SK-N-SH (cell line): ENCODE measurements at regions not wholly inside any gene's neighbourhood (a gene's known extent, or its start where the extent isn't known, plus 50 kb on each side); places are given as distances from the start of the nearest gene placed in this dataset.

ENCODE experiments used
- CTCF ChIA-PET: fragments of 300-600, 350-600 bp; formaldehyde crosslinking; extraction: SDS; loops from one replicate; lab custom pipeline; 2021; lab: Yijun Ruan, JAX
- POLR2A ChIA-PET: fragments of 350-600 bp; sonication (Branson Sonifier 250); formaldehyde crosslinking; extraction: SDS; loops from one replicate; lab custom pipeline; 2020; ENCODE audit warnings: antibody characterized with exemption, inconsistent platforms; lab: Yijun Ruan, JAX
- DNase-seq: peaks from one replicate; pipeline ENCODE4 v3.0.0; 2012
- H2AFZ ChIP-seq: fragments of 200-600 bp; sonication (generic); 2 replicates; pipeline ENCODE4 v1.8.1; 2016; ENCODE audit warnings: antibody characterized with exemption, mild to moderate bottlenecking, low read depth
- H3F3A ChIP-seq: fragments of 200-600 bp; sonication (generic); replicated peaks from 2 replicates; pipeline ENCODE3; 2016; ENCODE audit warnings: antibody characterized with exemption, mild to moderate bottlenecking; ENCODE audit not compliant: insufficient read depth
- H3K27ac ChIP-seq, 2 experiments: fragments of 200-500 bp in 1 of 2; fragments of 200-600 bp in 1 of 2; sonication (Bioruptor generic) in 1 of 2; sonication (generic), shearing (Covaris generic) in 1 of 2; 2 replicates each; pipeline versions ENCODE4 v1.5.1 to v1.6.1; 2014 to 2016; ENCODE audit warnings: low read depth in 2 of 2, inconsistent platforms in 1 of 2, low read length in 1 of 2, mild to moderate bottlenecking in 1 of 2, mixed read lengths in 1 of 2
- H3K27me3 ChIP-seq: fragments of 200-600 bp; sonication (generic), shearing (Covaris generic); 2 replicates; pipeline ENCODE4 v1.6.1; 2016; ENCODE audit warnings: mixed run types; ENCODE audit not compliant: insufficient read depth
- H3K36me3 ChIP-seq, 2 experiments: fragments of 200-500 bp in 1 of 2; fragments of 200-600 bp in 1 of 2; sonication (Bioruptor generic) in 1 of 2; sonication (generic) in 1 of 2; replicated peaks in 1 of 2; 2 replicates each; pipeline versions ENCODE3 to v1.5.1; 2014 to 2016; ENCODE audit warnings: low read length in 1 of 2, mild to moderate bottlenecking in 1 of 2; ENCODE audit not compliant: insufficient read depth in 2 of 2, control insufficient read depth in 1 of 2
- H3K4me1 ChIP-seq, 2 experiments: fragments of 200-500 bp in 1 of 2; fragments of 200-600 bp in 1 of 2; sonication (Bioruptor generic) in 1 of 2; sonication (generic), shearing (Covaris generic) in 1 of 2; 2 replicates each; pipeline versions ENCODE4 v1.5.1 to v1.6.1; 2014 to 2016; ENCODE audit warnings: low read depth in 1 of 2, low read length in 1 of 2, mixed run types in 1 of 2; ENCODE audit not compliant: insufficient read depth in 2 of 2, control insufficient read depth in 1 of 2
- H3K4me2 ChIP-seq: fragments of 200-600 bp; sonication (generic), shearing (Covaris generic); 2 replicates; pipeline ENCODE4 v1.6.1; 2017; ENCODE audit warnings: mixed run types
- H3K4me3 ChIP-seq, 2 experiments: fragments of 200-500 bp in 1 of 2; fragments of 200-600 bp in 1 of 2; sonication (Bioruptor generic) in 1 of 2; sonication (generic), shearing (Covaris generic) in 1 of 2; 2 replicates each; pipeline versions ENCODE4 v1.5.1 to v1.8.1; 2014 to 2016; ENCODE audit warnings: low read depth in 2 of 2, inconsistent platforms in 1 of 2, low read length in 1 of 2, mild to moderate bottlenecking in 1 of 2, mixed read lengths in 1 of 2, moderate library complexity in 1 of 2
- H3K79me2 ChIP-seq: fragments of 200-600 bp; sonication (generic); 2 replicates; pipeline ENCODE4 v1.8.1; 2017; ENCODE audit warnings: mild to moderate bottlenecking; ENCODE audit not compliant: insufficient read depth
- H3K9ac ChIP-seq: fragments of 200-600 bp; sonication (generic); 2 replicates; pipeline ENCODE4 v1.6.1; 2017; ENCODE audit warnings: mixed run types
- H3K9me2 ChIP-seq: fragments of 200-600 bp; sonication (generic); 2 replicates; pipeline ENCODE4 v1.6.1; 2017; ENCODE audit warnings: mixed run types
- H3K9me3 ChIP-seq: fragments of 200-600 bp; sonication (generic); 2 replicates; pipeline ENCODE4 v1.6.1; 2017; ENCODE audit warnings: mixed run types, mild to moderate bottlenecking, moderate library complexity
- H4K20me1 ChIP-seq: fragments of 200-600 bp; sonication (generic); 2 replicates; pipeline ENCODE4 v1.6.1; 2017; ENCODE audit warnings: mild to moderate bottlenecking, mixed run types; ENCODE audit not compliant: insufficient read depth
- CTCF ChIP-seq: fragments of 200-600 bp; sonication (generic); IDR thresholded peaks from 2 replicates; pipeline ENCODE4 v1.6.1; 2017; ENCODE audit warnings: antibody characterized with exemption, mild to moderate bottlenecking, moderate library complexity
- FOSL2 ChIP-seq: IDR thresholded peaks from 2 replicates; pipeline ENCODE4 v1.4.0; 2012; ENCODE audit warnings: low read depth, mild to moderate bottlenecking, moderate library complexity, borderline replicate concordance
- FOXJ3 ChIP-seq: sonication (generic); formaldehyde crosslinking; IDR thresholded peaks from 2 replicates; pipeline ENCODE4 v1.5.1; 2020; ENCODE audit warnings: mild to moderate bottlenecking, missing genetic modification reagents
- FOXM1 ChIP-seq: IDR thresholded peaks from 2 replicates; pipeline ENCODE4 v1.4.0; 2012; ENCODE audit warnings: low read depth, mild to moderate bottlenecking
- GABPA ChIP-seq: IDR thresholded peaks from 2 replicates; pipeline ENCODE4 v1.4.0; 2012; ENCODE audit warnings: low read depth, mild to moderate bottlenecking
- IRF3 ChIP-seq: fragments of 150-350 bp; IDR thresholded peaks from 2 replicates; pipeline ENCODE4 v1.6.1; 2016; ENCODE audit warnings: mild to moderate bottlenecking, low read depth, low read length
- JUND ChIP-seq: IDR thresholded peaks from 2 replicates; pipeline ENCODE4 v1.4.0; 2012
- MEF2A ChIP-seq: IDR thresholded peaks from 2 replicates; pipeline ENCODE4 v1.4.0; 2012; ENCODE audit warnings: low read depth, borderline replicate concordance
- NRF1 ChIP-seq: IDR thresholded peaks from 2 replicates; pipeline ENCODE4 v1.6.1; 2012; ENCODE audit warnings: low read depth, mild to moderate bottlenecking, low read length
- RAD21 ChIP-seq: IDR thresholded peaks from 2 replicates; pipeline ENCODE4 v1.6.1; 2012; ENCODE audit warnings: mild to moderate bottlenecking, low read length
- RCOR1 ChIP-seq: fragments of 150-350 bp; IDR thresholded peaks from 2 replicates; pipeline ENCODE4 v1.6.1; 2017; ENCODE audit warnings: antibody characterized with exemption, low read length
- RFX5 ChIP-seq: IDR thresholded peaks from 2 replicates; pipeline ENCODE4 v1.6.1; 2012; ENCODE audit warnings: mild to moderate bottlenecking, improper control_type of control experiment, low read length
- SIN3A ChIP-seq: IDR thresholded peaks from 2 replicates; pipeline ENCODE4 v1.6.1; 2012; ENCODE audit warnings: low read depth, mild to moderate bottlenecking, low read length, moderate library complexity, borderline replicate concordance
- TAF1 ChIP-seq: IDR thresholded peaks from 2 replicates; pipeline ENCODE4 v1.6.1; 2012; ENCODE audit warnings: low read depth, mild to moderate bottlenecking, low read length, moderate library complexity, borderline replicate concordance
- TCF12 ChIP-seq: IDR thresholded peaks from 2 replicates; pipeline ENCODE4 v1.4.0; 2012
- TEAD4 ChIP-seq: IDR thresholded peaks from 2 replicates; pipeline ENCODE4 v1.4.0; 2012; ENCODE audit warnings: mild to moderate bottlenecking, borderline replicate concordance; ENCODE audit not compliant: insufficient read depth
- YY1 ChIP-seq: IDR thresholded peaks from 2 replicates; pipeline ENCODE4 v1.4.0; 2012; ENCODE audit warnings: low read depth, mild to moderate bottlenecking
- WGBS: methylation state at CpG from one replicate; pipeline ENCODE4 v1.1.6; 2017; ENCODE audit warnings: low lambda C conversion rate; 5-methylcytosine and 5-hydroxymethylcytosine counted together
- TF ChIP-seq, protein P1 (sequence below): IDR thresholded peaks from 2 replicates; pipeline ENCODE4 v1.4.0; 2012; ENCODE audit warnings: low read depth
- TF ChIP-seq, protein P2 (sequence below): IDR thresholded peaks from 2 replicates; pipeline ENCODE4; 2012

DNA sequence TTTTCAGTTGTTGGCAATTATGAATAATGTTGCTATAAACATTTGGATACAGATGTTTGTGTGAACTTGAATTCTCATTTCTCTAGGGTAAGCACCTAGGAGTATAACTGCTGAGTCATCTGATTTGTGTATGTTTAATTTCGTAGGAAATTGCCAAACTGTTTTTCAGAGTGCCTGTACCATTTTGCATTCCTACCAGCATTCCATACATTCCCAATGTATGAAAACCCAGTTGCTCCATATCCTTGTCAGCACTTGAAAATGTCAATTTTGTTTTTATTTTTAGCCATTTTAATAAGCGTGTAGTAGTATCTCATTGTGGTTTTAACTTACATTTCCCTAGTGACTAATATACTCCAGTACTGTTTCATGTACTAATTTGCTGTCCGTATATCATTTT lies 98.5 kb upstream of the TSC22D2 start:
- no peaks in the 10 kb centered on the region for H3K4me1 ChIP-seq
- H3K27ac ChIP-seq = no peak overlapping the region
- no peaks in the 10 kb centered on the region for H3K27me3 ChIP-seq
- H3K4me3 ChIP-seq = no peak overlapping the region
- WGBS = 68% methylated on average over 3 of the region's 3 CpGs
- no peak overlapping the region for H3K9ac ChIP-seq
- H3K9me3 ChIP-seq = no peaks in the 10 kb centered on the region
- no peaks in the 10 kb centered on the region for H3K36me3 ChIP-seq
- CTCF ChIA-PET = no interaction called here
- TF ChIP-seq MEF2A = no peak
- no peak for TF ChIP-seq NRF1
- no peak for TF ChIP-seq YY1
- no peak for TF ChIP-seq FOSL2
- TF ChIP-seq FOXM1 = no peak
- no peak for TF ChIP-seq IRF3
- TF ChIP-seq RCOR1 = no peak
- TF ChIP-seq TAF1 = no peak
- TF ChIP-seq, protein P1, sequence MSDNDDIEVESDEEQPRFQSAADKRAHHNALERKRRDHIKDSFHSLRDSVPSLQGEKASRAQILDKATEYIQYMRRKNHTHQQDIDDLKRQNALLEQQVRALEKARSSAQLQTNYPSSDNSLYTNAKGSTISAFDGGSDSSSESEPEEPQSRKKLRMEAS = no peak
- no peak for TF ChIP-seq SIN3A
- H4K20me1 ChIP-seq = no peaks in the 10 kb centered on the region
- H2AFZ ChIP-seq = no peak overlapping the region
- DNase-seq = no peak
- no peak overlapping the region for H3K4me2 ChIP-seq
- POLR2A ChIA-PET = no interaction called here
- no peaks in the 10 kb centered on the region for H3K9me2 ChIP-seq
- no peaks in the 10 kb centered on the region for H3K79me2 ChIP-seq
- no peaks in the 10 kb centered on the region for H3F3A ChIP-seq

DNA sequence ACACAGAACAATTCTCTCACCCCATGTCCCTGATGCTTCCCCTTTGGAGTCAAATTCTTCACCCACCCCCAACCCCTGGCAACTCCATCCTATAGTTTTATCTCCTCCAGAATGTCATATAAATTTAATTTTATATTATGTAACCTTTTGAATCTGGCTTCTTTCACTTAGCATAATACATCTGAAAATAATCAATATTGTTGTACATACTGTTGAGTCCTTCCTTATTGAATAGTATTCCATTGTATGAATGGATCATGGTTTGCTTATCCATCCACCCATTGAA lies 98.9 kb upstream of the TSC22D2 start:
- Histone ChIP-seq H3K4me2 (no peak overlapping the region), H3K27me3 (no peaks in the 10 kb centered on the region), H3K36me3 (no peaks in the 10 kb centered on the region), H4K20me1 (no peaks in the 10 kb centered on the region), H3F3A (no peaks in the 10 kb centered on the region), H3K79me2 (no peaks in the 10 kb centered on the region), H3K27ac (no peak overlapping the region), H3K9me2 (no peaks in the 10 kb centered on the region), H3K4me3 (no peak overlapping the region), H3K4me1 (no peaks in the 10 kb centered on the region), H3K9ac (no peak overlapping the region), H3K9me3 (no peaks in the 10 kb centered on the region), H2AFZ (no peak overlapping the region)
- no peak for TF ChIP-seq TCF12
- no peak for DNase-seq
- POLR2A ChIA-PET = no interaction called here
- CTCF ChIA-PET = no interaction called here

- 86% methylated on average over 12 of the region's 12 CpGs for WGBS
- Histone ChIP-seq H3K4me1 (no peaks in the 10 kb centered on the region), H3K27ac (no peak overlapping the region), H3K4me2 (no peak overlapping the region), H3K36me3 (no peaks in the 10 kb centered on the region), H4K20me1 (no peaks in the 10 kb centered on the region), H2AFZ (no peak overlapping the region), H3K79me2 (no peaks in the 10 kb centered on the region), H3K27me3 (no peaks in the 10 kb centered on the region), H3F3A (no peaks in the 10 kb centered on the region), H3K9me2 (no peaks in the 10 kb centered on the region), H3K9ac (no peak overlapping the region), H3K4me3 (no peak overlapping the region), H3K9me3 (no peaks in the 10 kb centered on the region)
- DNase-seq = no peak
- POLR2A ChIA-PET = no interaction called here
- CTCF ChIA-PET = interaction anchor here (1.2 kb wide), 1 partner anchor 85 kb away, joined by 4 read pairs; no protein-coding TSS in a partner anchor
- TF ChIP-seq RFX5 (no peak), RAD21 (no peak), GABPA (no peak), SIN3A (no peak), NRF1 (no peak), TAF1 (no peak), JUND (no peak), CTCF (no peak), FOXJ3 (no peak), MEF2A (no peak), TEAD4 (no peak)
- TF ChIP-seq, protein P2, sequence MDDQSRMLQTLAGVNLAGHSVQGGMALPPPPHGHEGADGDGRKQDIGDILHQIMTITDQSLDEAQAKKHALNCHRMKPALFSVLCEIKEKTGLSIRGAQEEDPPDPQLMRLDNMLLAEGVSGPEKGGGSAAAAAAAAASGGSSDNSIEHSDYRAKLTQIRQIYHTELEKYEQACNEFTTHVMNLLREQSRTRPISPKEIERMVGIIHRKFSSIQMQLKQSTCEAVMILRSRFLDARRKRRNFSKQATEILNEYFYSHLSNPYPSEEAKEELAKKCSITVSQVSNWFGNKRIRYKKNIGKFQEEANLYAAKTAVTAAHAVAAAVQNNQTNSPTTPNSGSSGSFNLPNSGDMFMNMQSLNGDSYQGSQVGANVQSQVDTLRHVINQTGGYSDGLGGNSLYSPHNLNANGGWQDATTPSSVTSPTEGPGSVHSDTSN = no peak
Observed at GRCh38 chr3:150308481-150309256, 99.4 kb upstream of the TSC22D2 start.
